ENCODE measurements at regions not wholly inside any gene's neighbourhood (a gene's known extent, or its start where the extent isn't known, plus 50 kb on each side); places are given as distances from the start of the nearest gene placed in this dataset.

GRCh38 chr15:62483814-62484213 is 318.7 kb upstream of the C2CD4B start:
- Histone ChIP-seq H3K4me1 (ENCODE audit: control insufficient read depth, extremely low read depth, insufficient read depth, low read length) (no peaks in the 10 kb centered on the region), H3K4me3 (ENCODE audit: control insufficient read depth in 2 of 3, extremely low read depth in 1 of 3, insufficient read depth in 2 of 3, low read depth in 1 of 3, low read length in 3 of 3) (no peak overlapping the region), H4K20me1 (ENCODE audit: control insufficient read depth, extremely low read depth, insufficient read depth, low read length) (no peaks in the 10 kb centered on the region), H3K27me3 (ENCODE audit: control insufficient read depth, extremely low read depth, insufficient read depth, low read length) (no peaks in the 10 kb centered on the region), H3K9ac (ENCODE audit: control insufficient read depth, extremely low read depth, insufficient read depth, low read length) (no peak overlapping the region), H3K9me3 (ENCODE audit: control insufficient read depth, low read depth, low read length) (no peaks in the 10 kb centered on the region), H3K9me1 (ENCODE audit: control insufficient read depth, extremely low read depth, insufficient read depth, low read length) (no peaks in the 10 kb centered on the region), H3K4me2 (ENCODE audit: control insufficient read depth, extremely low read depth, insufficient read depth, low read depth, low read length) (no peak overlapping the region), H3K79me2 (ENCODE audit: control insufficient read depth, insufficient read depth, low read length) (no peaks in the 10 kb centered on the region), H3K36me3 (ENCODE audit: control insufficient read depth in 2 of 2, extremely low read depth in 1 of 2, insufficient read depth in 2 of 2, low read length in 2 of 2) (no peaks in the 10 kb centered on the region), H2AFZ (ENCODE audit: control insufficient read depth, low read length) (no peak overlapping the region), H3K27ac (ENCODE audit: control insufficient read depth, insufficient read depth, low read length) (no peak overlapping the region)
- FAIRE-seq, result no peak
- dilution Hi-C loops (cut with MboI; ENCODE audit: extremely low pct_ligation_motif_present, low sequenced_read_pairs), result no loop called here
- no peak for DNase-seq (ENCODE audit: low read depth, low spot score)
- TF ChIP-seq, protein P1, sequence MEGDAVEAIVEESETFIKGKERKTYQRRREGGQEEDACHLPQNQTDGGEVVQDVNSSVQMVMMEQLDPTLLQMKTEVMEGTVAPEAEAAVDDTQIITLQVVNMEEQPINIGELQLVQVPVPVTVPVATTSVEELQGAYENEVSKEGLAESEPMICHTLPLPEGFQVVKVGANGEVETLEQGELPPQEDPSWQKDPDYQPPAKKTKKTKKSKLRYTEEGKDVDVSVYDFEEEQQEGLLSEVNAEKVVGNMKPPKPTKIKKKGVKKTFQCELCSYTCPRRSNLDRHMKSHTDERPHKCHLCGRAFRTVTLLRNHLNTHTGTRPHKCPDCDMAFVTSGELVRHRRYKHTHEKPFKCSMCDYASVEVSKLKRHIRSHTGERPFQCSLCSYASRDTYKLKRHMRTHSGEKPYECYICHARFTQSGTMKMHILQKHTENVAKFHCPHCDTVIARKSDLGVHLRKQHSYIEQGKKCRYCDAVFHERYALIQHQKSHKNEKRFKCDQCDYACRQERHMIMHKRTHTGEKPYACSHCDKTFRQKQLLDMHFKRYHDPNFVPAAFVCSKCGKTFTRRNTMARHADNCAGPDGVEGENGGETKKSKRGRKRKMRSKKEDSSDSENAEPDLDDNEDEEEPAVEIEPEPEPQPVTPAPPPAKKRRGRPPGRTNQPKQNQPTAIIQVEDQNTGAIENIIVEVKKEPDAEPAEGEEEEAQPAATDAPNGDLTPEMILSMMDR (optimal IDR thresholded peaks at IDR 0.05 in 1 of 3, IDR thresholded peaks at IDR 0.05 in 1 of 3, conservative IDR thresholded peaks at IDR 0.05 in 1 of 3; ENCODE audit: extremely low read depth in 1 of 3, insufficient read depth in 2 of 3, low read length in 3 of 3), result no peak
- TF ChIP-seq EZH2 (IDR thresholded peaks at IDR 0.05; ENCODE audit: low read length), result no peak

DNA sequence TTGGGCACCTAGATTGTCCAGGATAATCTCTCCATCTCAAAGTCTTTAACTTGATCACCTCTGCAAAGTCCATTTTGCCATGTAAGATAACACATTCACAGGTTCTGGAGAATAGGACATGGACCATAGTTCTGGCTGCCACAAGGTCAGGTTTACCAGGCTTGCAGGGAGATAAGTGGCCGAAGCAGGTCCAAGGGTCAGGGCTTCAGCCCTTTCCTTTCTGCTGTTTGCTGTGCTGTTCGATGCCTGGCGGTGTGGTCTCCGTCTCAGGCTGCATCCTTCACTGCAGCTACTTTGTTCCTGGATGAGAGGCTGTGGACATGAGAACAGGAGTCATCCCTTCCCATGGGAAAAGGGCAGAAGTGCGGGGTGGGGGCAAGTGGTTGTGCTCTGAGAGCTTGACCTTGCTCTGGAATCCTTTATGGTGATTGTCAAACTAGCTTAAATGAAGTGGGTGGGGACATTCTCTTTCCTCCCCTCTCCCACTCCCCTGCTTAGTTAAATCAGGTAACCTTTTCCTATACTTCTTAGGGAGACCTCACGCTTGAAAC is 320.2 kb upstream of the C2CD4B start:
- no peaks in the 10 kb centered on the region for H3K27me3 ChIP-seq (ENCODE audit: control insufficient read depth, extremely low read depth, insufficient read depth, low read length)
- H3K36me3 ChIP-seq (ENCODE audit: control insufficient read depth in 2 of 2, extremely low read depth in 1 of 2, insufficient read depth in 2 of 2, low read length in 2 of 2), result no peaks in the 10 kb centered on the region
- no peak overlapping the region for H3K4me3 ChIP-seq (ENCODE audit: control insufficient read depth in 2 of 3, extremely low read depth in 1 of 3, insufficient read depth in 2 of 3, low read depth in 1 of 3, low read length in 3 of 3)
- H3K4me2 ChIP-seq (ENCODE audit: control insufficient read depth, extremely low read depth, insufficient read depth, low read depth, low read length), result no peak overlapping the region
- H3K79me2 ChIP-seq (ENCODE audit: control insufficient read depth, insufficient read depth, low read length), result no peaks in the 10 kb centered on the region
- no peaks in the 10 kb centered on the region for H3K9me1 ChIP-seq (ENCODE audit: control insufficient read depth, extremely low read depth, insufficient read depth, low read length)
- H3K9ac ChIP-seq (ENCODE audit: control insufficient read depth, extremely low read depth, insufficient read depth, low read length), result no peak overlapping the region
- H3K27ac ChIP-seq (ENCODE audit: control insufficient read depth, insufficient read depth, low read length), result no peak overlapping the region
- H3K9me3 ChIP-seq (ENCODE audit: control insufficient read depth, low read depth, low read length), result no peaks in the 10 kb centered on the region
- FAIRE-seq (no peak), DNase-seq (ENCODE audit: low read depth, low spot score) (no peak)
- no peak for TF ChIP-seq EZH2 (IDR thresholded peaks at IDR 0.05; ENCODE audit: low read length)
- TF ChIP-seq, protein P1 (optimal IDR thresholded peaks at IDR 0.05 in 1 of 3, IDR thresholded peaks at IDR 0.05 in 1 of 3, conservative IDR thresholded peaks at IDR 0.05 in 1 of 3; ENCODE audit: extremely low read depth in 1 of 3, insufficient read depth in 2 of 3, low read length in 3 of 3), result no peak
- H3K4me1 ChIP-seq (ENCODE audit: control insufficient read depth, extremely low read depth, insufficient read depth, low read length), result no peaks in the 10 kb centered on the region
- H2AFZ ChIP-seq (ENCODE audit: control insufficient read depth, low read length), result no peak overlapping the region
- no peaks in the 10 kb centered on the region for H4K20me1 ChIP-seq (ENCODE audit: control insufficient read depth, extremely low read depth, insufficient read depth, low read length)
- dilution Hi-C loops (cut with MboI; ENCODE audit: extremely low pct_ligation_motif_present, low sequenced_read_pairs), result no loop called here

Data from keratinocyte (primary cell).